Stomach smooth muscle (tissue), 2 donors: ENCODE measurements at regions not wholly inside any gene's neighbourhood (a gene's known extent, or its start where the extent isn't known, plus 50 kb on each side); places are given as distances from the start of the nearest gene placed in this dataset.
"Not testable (repeated sequence)": the region's sequence is repeated elsewhere in the genome, so short reads cannot be mapped to it uniquely, and the experiment has no call there.

Source experiments
- H3K27ac ChIP-seq: one replicate; pipeline ENCODE4 v1.7.0; 2013; ENCODE audit warnings: mild to moderate bottlenecking, low read length, inconsistent platforms
- H3K27me3 ChIP-seq, 2 donors: one replicate each; pipeline ENCODE4 v1.7.0; 2013; ENCODE audit warnings: low read length in 2 of 2; ENCODE audit not compliant: insufficient read depth in 2 of 2, control insufficient read depth in 1 of 2
- H3K36me3 ChIP-seq, 2 donors: one replicate each; pipeline ENCODE4 v1.7.0; 2013; ENCODE audit warnings: low read length in 2 of 2; ENCODE audit not compliant: control insufficient read depth in 2 of 2, insufficient read depth in 2 of 2
- H3K4me1 ChIP-seq: one replicate; pipeline ENCODE4 v1.7.0; 2013; ENCODE audit warnings: low read length; ENCODE audit not compliant: control insufficient read depth, insufficient read depth
- H3K4me3 ChIP-seq, 2 donors: one replicate each; pipeline ENCODE4 v1.7.0; 2013; ENCODE audit warnings: low read length in 2 of 2
- H3K9ac ChIP-seq, 2 donors: one replicate each; pipeline ENCODE4 v1.7.0; 2013; ENCODE audit warnings: low read length in 2 of 2, mild to moderate bottlenecking in 1 of 2
- H3K9me3 ChIP-seq, 2 donors: one replicate each; pipeline ENCODE4 v1.7.0; 2013; ENCODE audit warnings: low read length in 2 of 2; ENCODE audit not compliant: control insufficient read depth in 2 of 2
- donor health status: healthy.
- donor health status: Pancreatic carcinoma.

DNA sequence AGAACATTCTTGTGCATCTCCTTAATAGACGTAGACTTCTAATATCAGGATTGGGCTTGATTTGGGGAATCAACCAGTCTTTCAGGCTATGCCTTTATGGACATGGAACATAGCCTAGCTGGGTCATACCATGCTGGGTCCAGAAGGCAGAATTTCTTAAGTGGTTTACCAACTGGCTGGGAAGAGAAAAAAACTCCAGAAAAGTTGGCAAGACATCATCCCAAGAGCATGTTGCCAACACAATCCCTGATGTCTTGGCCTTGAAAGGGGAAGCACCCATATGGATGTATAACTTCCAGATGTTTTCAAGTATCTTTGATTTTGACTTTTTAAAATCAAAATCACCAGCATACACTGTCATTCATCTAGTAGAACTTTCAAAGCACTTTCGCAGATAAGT lies 138.0 kb upstream of the FGF13 start:
- no peaks in the 10 kb centered on the region for H3K36me3 ChIP-seq
- no peaks in the 10 kb centered on the region for H3K9me3 ChIP-seq
- peaks cover 0 to 2% of the 10 kb centered on the region in 2 donors for H3K27me3 ChIP-seq
- H3K27ac ChIP-seq, result no peak overlapping the region
- no peak overlapping the region for H3K9ac ChIP-seq
- H3K4me1 ChIP-seq, result no peaks in the 10 kb centered on the region
- no peak overlapping the region for H3K4me3 ChIP-seq

DNA sequence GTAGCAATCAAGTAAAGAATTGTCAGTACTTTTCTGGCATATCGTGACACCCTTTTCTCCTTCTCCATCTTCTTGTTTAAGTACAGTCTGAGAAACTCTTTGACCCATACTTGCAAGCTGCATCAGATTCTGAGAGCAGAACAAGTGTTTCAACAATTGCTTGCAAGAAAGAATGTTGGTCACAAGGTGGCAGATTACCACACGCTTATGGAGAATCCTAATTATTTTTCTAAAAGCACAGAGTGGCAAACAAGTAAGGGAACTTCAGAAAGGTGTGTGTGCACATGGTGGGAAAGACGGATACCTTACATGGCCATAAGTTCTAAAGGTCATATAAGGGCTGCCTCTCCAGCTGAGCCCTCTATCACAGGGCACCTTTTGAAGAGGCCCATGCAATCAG lies 136.4 kb upstream of the FGF13 start:
- H3K27ac ChIP-seq, result no peak overlapping the region
- peaks cover 0 to 2% of the 10 kb centered on the region in 2 donors for H3K27me3 ChIP-seq
- H3K9ac ChIP-seq, result no peak overlapping the region
- H3K36me3 ChIP-seq, result no peaks in the 10 kb centered on the region
- no peaks in the 10 kb centered on the region for H3K9me3 ChIP-seq
- no peaks in the 10 kb centered on the region for H3K4me1 ChIP-seq
- H3K4me3 ChIP-seq, result no peak overlapping the region

DNA sequence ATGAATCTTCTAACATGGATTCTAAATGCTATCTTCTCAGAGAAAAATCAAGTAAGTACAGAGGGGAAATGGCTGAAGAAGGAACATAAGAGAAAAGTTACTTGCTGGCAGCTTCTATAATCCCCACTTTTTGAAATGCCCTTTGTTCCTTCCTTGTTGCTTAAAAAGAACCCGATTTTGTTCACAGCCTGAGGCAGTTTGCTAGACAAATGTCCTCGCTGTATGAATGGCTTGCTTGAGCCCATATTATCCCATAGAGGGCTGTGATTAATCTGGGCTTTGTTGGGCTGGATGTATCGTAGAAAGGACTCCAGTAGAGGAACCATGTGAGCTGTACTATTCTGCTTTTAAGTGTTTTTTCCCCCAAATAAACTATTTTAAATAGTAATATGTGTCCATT lies 134.3 kb upstream of the FGF13 start:
- no peaks in the 10 kb centered on the region for H3K9me3 ChIP-seq
- peaks cover 0 to 2% of the 10 kb centered on the region in 2 donors for H3K27me3 ChIP-seq
- no peak overlapping the region for H3K9ac ChIP-seq
- no peak overlapping the region for H3K27ac ChIP-seq
- H3K4me3 ChIP-seq, result no peak overlapping the region
- H3K36me3 ChIP-seq, result no peaks in the 10 kb centered on the region
- H3K4me1 ChIP-seq, result no peaks in the 10 kb centered on the region

DNA sequence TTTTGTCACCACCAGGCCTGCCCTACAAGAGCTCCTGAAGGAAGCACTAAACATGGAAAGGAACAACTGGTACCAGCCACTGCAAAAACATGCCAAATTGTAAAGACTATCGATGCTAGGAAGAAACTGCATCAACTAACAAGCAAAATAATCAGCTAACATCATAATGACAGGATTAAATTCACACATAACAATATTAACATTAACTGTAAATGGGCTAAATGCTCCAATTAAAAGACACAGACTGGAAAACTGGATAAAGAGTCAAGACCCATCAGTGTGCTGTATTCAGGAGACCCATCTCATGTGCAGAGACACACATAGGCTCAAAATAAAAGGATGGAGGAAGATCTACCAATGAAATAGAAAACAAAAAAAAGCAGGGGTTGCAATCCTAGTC lies 95.9 kb upstream of the FGF13 start:
- not testable (repeated sequence) for H3K27ac ChIP-seq, H3K4me3 ChIP-seq, H3K9me3 ChIP-seq, H3K9ac ChIP-seq, H3K27me3 ChIP-seq, H3K36me3 ChIP-seq, H3K4me1 ChIP-seq

DNA sequence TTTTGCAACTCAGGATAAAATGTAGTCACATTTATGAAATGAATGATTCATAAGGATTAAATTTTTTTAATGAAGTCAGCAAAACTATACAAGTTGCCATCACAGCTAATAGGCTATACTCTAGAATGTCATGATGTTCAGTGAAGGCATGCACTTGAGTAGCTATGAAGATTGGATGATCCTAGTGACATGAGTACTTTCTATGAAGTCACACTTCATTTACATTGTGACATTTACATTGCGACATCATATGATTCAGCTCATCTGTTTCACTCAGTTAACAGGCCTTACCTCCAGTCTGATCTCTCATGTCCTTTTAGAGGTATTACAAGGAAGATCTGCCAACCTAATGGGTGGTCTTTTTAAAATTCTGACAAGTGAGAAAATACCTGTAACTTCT lies 82.7 kb upstream of the FGF13 start:
- Histone ChIP-seq H3K36me3 (no peaks in the 10 kb centered on the region), H3K4me1 (no peaks in the 10 kb centered on the region), H3K9ac (no peak overlapping the region), H3K4me3 (no peak overlapping the region), H3K27me3 (no peaks in the 10 kb centered on the region), H3K27ac (no peak overlapping the region), H3K9me3 (no peaks in the 10 kb centered on the region)

DNA sequence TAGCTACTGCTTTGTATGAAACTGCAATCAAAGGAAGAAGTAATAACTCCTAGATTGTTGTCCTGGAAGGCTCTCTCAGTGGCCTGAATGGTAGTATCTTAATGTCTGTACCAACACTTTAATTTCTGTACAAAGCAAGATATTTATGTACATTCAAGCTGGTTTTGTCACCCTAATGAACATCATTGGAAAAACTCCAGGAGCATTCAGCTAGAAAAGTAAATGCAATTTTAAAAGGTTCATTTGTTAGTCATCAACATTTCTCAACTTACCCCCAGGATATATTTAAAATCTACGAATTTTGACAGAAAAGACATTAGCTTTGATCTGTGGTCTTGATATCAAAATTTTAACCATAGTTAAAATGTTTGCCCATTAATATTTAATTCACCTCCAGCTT lies 80.0 kb upstream of the FGF13 start:
- Histone ChIP-seq H3K27me3 (no peaks in the 10 kb centered on the region), H3K9me3 (no peaks in the 10 kb centered on the region), H3K4me3 (no peak overlapping the region)

DNA sequence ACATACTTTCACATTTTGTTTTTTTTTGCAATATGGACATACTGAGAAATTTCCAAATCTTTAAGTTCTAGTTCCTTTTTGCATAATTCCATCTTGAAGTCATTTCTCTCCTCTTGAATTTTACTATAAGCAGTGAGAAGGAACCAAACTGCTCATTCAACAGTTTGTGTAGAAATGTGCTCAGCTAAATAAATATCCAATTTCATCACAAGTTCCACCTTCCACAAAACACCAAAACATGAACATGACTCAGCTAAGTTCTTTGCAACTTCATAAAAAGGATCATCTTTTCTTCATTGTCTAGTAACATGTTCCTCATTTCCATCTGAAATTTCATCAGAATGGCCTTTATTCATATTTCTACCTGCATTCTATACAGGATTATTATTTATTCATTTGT lies 77.3 kb upstream of the FGF13 start:
- H3K9me3 ChIP-seq, result no peaks in the 10 kb centered on the region

More for the DNA sequence above, 80.0 kb upstream of the FGF13 start:
- H3K4me1 ChIP-seq, result no peaks in the 10 kb centered on the region
- no peak overlapping the region for H3K9ac ChIP-seq
- no peaks in the 10 kb centered on the region for H3K36me3 ChIP-seq
- H3K27ac ChIP-seq, result no peak overlapping the region

DNA sequence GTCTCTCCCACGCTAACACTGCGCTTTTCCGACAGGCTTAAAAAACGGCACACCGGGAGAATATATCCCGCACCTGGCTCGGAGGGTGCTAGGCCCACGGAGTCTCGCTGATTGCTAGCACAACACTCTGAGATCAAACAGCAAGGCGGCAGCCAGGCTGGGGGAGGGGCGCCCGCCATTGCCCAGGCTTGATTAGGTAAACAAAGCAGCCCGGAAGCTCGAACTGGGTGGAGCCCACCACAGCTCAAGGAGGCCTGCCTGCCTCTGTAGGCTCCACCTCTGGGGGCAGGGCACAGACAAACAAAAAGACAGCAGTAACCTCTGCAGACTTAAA lies 67.0 kb upstream of the FGF13 start:
- H3K27ac ChIP-seq, H3K4me3 ChIP-seq, H3K9me3 ChIP-seq, H3K4me1 ChIP-seq, H3K9ac ChIP-seq, H3K27me3 ChIP-seq, H3K36me3 ChIP-seq: not testable (repeated sequence)

More for the DNA sequence above, 77.3 kb upstream of the FGF13 start:
- Histone ChIP-seq H3K4me1 (no peaks in the 10 kb centered on the region), H3K36me3 (no peaks in the 10 kb centered on the region), H3K9ac (no peak overlapping the region), H3K27me3 (no peaks in the 10 kb centered on the region), H3K4me3 (no peak overlapping the region), H3K27ac (no peak overlapping the region)

DNA sequence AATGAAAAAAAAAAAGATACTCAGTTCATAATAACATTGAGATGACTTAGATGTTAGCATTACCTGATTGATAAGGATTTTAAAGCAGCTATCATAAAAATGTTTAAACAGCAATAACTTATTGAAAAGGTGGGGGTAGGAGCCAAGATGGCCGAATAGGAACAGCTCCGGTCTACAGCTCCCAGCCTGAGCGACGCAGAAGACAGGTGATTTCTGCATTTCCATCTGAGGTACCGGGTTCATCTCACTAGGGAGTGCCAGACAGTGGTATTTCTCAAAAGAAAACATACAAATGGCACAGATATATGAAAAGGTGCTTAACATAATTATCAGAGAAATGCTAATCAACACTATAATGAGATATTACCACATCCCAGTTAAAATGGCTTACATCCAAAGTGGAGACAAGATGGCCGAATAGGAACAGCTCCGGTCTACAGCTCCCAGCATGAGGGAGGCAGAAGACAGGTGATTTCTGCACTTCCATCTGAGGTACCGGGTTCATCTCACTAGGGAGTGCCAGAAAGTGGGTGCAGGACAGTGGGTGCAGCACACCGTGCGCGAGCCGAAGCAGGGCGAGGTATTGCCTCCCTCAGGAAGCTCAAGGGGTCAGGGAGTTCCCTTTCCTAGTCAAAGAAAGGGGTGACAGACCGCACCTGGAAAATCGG lies 66.5 kb upstream of the FGF13 start:
- not testable (repeated sequence) for H3K9ac ChIP-seq, H3K9me3 ChIP-seq, H3K4me3 ChIP-seq, H3K27me3 ChIP-seq, H3K4me1 ChIP-seq, H3K36me3 ChIP-seq, H3K27ac ChIP-seq

DNA sequence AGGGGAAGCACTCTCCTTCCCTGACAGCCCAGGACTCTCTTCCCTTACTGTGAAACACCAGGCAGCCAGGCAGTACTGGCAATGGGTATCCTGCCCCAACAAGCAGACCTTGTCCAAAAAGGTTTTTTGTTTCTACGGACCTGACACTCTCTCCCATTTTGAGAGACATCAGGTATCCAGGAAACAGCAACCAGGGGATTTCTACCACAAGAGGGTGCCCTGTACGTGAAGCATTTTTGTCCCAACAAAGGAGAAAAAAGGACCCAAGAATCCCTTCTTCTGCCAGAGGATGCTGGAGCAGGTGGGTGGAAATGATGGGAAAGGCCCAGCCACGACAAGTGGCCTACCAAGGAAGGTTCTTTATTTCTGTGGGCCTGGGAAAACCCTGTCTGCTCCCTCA lies 65.7 kb upstream of the FGF13 start:
- H3K36me3 ChIP-seq, result no peaks in the 10 kb centered on the region
- no peaks in the 10 kb centered on the region for H3K9me3 ChIP-seq
- H3K4me3 ChIP-seq, result no peak overlapping the region
- H3K9ac ChIP-seq, result no peak overlapping the region
- no peaks in the 10 kb centered on the region for H3K27me3 ChIP-seq
- no peaks in the 10 kb centered on the region for H3K4me1 ChIP-seq
- no peak overlapping the region for H3K27ac ChIP-seq

DNA sequence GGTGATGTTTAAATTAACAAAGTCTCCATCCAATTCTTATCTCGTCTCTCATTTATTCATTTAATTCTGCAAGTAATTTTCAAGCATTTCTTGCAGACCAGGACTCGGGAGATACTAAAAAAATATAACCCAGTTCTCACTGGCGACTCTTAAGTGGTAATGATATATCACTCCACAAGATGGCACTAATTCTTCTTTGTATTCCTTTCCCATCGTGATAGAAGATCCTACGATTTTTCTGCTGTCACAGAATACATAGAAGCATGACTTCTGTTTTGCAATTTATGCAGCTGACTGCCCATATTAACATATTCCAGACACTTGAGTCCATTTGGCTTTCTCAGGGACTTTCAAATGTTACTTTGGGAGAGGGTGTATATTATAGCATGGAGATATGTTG lies 64.0 kb upstream of the FGF13 start:
- no peaks in the 10 kb centered on the region for H3K9me3 ChIP-seq
- no peaks in the 10 kb centered on the region for H3K36me3 ChIP-seq
- no peak overlapping the region for H3K27ac ChIP-seq
- no peak overlapping the region for H3K9ac ChIP-seq
- no peaks in the 10 kb centered on the region for H3K27me3 ChIP-seq
- no peak overlapping the region for H3K4me3 ChIP-seq
- H3K4me1 ChIP-seq, result no peaks in the 10 kb centered on the region
